Ovary (tissue), 7 donors: ENCODE measurements at regions not wholly inside any gene's neighbourhood (a gene's known extent, or its start where the extent isn't known, plus 50 kb on each side); places are given as distances from the start of the nearest gene placed in this dataset.
A peak's percentile ranks its signal among the peaks of the same experiment; 100 is the strongest.

ENCODE experiments used
- DNase-seq, 5 donors: peaks; one replicate each; pipeline ENCODE4 v3.0.0-alpha.2; 2019 to 2020
- H3K27ac ChIP-seq, 2 donors: fragments of 200-600 bp; one replicate each; pipeline versions ENCODE4 v1.5.1 to v1.8.0; 2019 to 2022
- H3K27me3 ChIP-seq: fragments of 200-600 bp; one replicate; pipeline ENCODE4 v1.8.0; 2022
- H3K36me3 ChIP-seq: fragments of 200-600 bp; sonication (generic); one replicate; pipeline ENCODE4 v1.5.1; 2019
- H3K4me1 ChIP-seq: one replicate; pipeline ENCODE4 v1.8.1; 2013; ENCODE audit warnings: mild to moderate bottlenecking, moderate library complexity; ENCODE audit not compliant: insufficient read depth
- H3K4me3 ChIP-seq: fragments of 200-600 bp; sonication (generic); one replicate; pipeline ENCODE4 v1.5.1; 2017
- H3K9me3 ChIP-seq, 2 donors: fragments of 200-600 bp in 1 of 2; sonication (generic) in 1 of 2; one replicate each; pipeline versions ENCODE4 v1.5.1 to v1.8.1; 2013 to 2019; ENCODE audit warnings: mild to moderate bottlenecking in 1 of 2, moderate library complexity in 1 of 2
- EP300 ChIP-seq: sonication (generic); formaldehyde crosslinking; IDR thresholded peaks from one replicate; pipeline ENCODE4 v1.6.1; 2017; ENCODE audit warnings: antibody characterized with exemption
- POLR2A ChIP-seq: fragments of 450-650 bp; IDR thresholded peaks from one replicate; pipeline ENCODE4 v1.6.1; 2017; ENCODE audit warnings: antibody characterized with exemption, mild to moderate bottlenecking, moderate library complexity
- WGBS, 3 donors: extraction: QIAGEN DNeasy Blood & Tissue Kit in 1 of 3; methylation state at CpG; one replicate each; pipeline versions ENCODE4 v1.1.5 to v1.1.7; 2013 to 2017; 5-methylcytosine and 5-hydroxymethylcytosine counted together
- intact Hi-C, 4 donors: fragments of 100-400 bp; cut with DNase I; formaldehyde crosslinking; loops; one replicate each; pipeline versions ENCODE4 v1.11.0 to v1.15.1; 2022 to 2023
- TF ChIP-seq, protein P1 (sequence below), 3 donors: fragments of 450-650 bp in 2 of 3; fragments of 200-600 bp in 1 of 3; IDR thresholded peaks; one replicate each; pipeline versions ENCODE4 v1.5.1 to v1.8.0; 2016 to 2022; ENCODE audit warnings: antibody characterized with exemption in 3 of 3, mild to moderate bottlenecking in 1 of 3
- donor health status: DM: no; HTN: no; CAD: no; lungs with moderate emphysema.
- donor health status: DM: no; HTN: no; CAD: no.
- donor health status: Bipolar disorder and iron deficiency.
- donor health status: DM: no; HTN: no; CAD: no.
- donor health status: DM: yes; HTN: yes; CAD: no.

DNA sequence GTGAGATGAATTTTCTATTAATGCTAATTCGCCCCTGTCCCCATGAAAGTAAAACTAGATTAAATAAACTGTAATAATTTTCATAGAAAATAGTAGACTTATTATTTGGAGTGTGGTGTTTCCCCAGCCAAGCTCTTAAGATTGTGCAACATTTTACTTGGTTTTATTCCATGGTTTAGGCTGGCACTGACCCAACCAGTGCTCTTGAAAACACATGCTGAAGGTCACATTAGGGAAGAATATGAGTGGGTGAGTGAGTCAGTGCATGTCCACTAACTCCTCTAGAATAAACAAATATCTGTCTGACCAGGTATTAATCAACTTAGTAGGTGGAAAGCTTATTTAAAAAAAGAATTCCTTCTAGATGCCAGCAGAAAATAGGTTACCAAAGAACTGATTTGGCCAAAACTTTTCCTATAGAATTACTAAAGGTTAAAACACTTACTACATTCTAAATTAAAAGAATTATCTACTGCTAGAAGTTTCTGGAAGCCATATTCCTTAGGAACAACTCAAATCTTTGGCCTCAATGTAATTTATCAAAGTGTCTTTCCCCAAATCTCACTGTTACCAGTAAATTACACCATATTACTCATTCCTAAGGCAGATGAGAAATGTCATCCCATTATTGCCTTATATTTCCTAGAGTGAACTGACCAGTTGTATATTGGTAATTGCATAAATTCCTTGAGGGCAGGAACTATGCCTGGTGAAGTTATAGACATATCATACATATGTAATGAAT lies 89.7 kb upstream of the RGS1 start:
- H3K36me3 ChIP-seq = no peaks in the 10 kb centered on the region
- TF ChIP-seq, protein P1, sequence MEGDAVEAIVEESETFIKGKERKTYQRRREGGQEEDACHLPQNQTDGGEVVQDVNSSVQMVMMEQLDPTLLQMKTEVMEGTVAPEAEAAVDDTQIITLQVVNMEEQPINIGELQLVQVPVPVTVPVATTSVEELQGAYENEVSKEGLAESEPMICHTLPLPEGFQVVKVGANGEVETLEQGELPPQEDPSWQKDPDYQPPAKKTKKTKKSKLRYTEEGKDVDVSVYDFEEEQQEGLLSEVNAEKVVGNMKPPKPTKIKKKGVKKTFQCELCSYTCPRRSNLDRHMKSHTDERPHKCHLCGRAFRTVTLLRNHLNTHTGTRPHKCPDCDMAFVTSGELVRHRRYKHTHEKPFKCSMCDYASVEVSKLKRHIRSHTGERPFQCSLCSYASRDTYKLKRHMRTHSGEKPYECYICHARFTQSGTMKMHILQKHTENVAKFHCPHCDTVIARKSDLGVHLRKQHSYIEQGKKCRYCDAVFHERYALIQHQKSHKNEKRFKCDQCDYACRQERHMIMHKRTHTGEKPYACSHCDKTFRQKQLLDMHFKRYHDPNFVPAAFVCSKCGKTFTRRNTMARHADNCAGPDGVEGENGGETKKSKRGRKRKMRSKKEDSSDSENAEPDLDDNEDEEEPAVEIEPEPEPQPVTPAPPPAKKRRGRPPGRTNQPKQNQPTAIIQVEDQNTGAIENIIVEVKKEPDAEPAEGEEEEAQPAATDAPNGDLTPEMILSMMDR (IDR thresholded peaks at IDR 0.05) = no peak
- TF ChIP-seq POLR2A (no peak), EP300 (no peak)
- no peaks in the 10 kb centered on the region for H3K9me3 ChIP-seq
- H3K27ac ChIP-seq = peak overlapping the region in 1 of 2 donors; percentile 34
- DNase-seq = peak; percentile 63 to 88 (median 72)
- H3K4me3 ChIP-seq = no peak overlapping the region
- intact Hi-C loops = no loop called here
- WGBS, 3 donors = 23 to 47% (median 30%) methylated on average over 1 of the region's 1 CpG
- H3K27me3 ChIP-seq = no peaks in the 10 kb centered on the region
- H3K4me1 ChIP-seq = no peaks in the 10 kb centered on the region

DNA sequence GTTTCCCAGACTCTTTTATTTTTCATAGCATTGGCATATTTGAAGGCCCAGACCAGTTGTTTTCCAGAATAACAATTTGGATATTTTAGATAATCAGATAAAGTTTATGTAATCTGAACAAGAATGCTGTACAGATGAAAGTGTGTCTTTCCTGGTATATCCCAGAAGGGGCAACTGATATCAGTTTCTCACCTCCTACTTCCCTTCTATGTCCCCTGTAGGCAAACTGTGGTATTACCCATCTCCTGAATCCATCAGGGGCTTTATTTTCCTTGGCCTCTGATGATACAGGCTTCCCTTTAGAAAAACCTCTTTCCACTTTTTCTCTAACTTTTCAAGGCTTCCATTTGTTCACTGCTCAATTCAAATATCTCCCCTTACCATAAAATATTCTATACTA lies 87.5 kb upstream of the RGS1 start:
- H3K9me3 ChIP-seq = no peaks in the 10 kb centered on the region
- no peak for DNase-seq
- TF ChIP-seq, protein P1 (IDR thresholded peaks at IDR 0.05) = no peak
- TF ChIP-seq EP300 (no peak), POLR2A (no peak)
- no peaks in the 10 kb centered on the region for H3K27me3 ChIP-seq
- intact Hi-C loops = no loop called here
- H3K4me3 ChIP-seq = no peak overlapping the region
- H3K36me3 ChIP-seq = no peaks in the 10 kb centered on the region
- no peaks in the 10 kb centered on the region for H3K4me1 ChIP-seq
- no peak overlapping the region for H3K27ac ChIP-seq

DNA sequence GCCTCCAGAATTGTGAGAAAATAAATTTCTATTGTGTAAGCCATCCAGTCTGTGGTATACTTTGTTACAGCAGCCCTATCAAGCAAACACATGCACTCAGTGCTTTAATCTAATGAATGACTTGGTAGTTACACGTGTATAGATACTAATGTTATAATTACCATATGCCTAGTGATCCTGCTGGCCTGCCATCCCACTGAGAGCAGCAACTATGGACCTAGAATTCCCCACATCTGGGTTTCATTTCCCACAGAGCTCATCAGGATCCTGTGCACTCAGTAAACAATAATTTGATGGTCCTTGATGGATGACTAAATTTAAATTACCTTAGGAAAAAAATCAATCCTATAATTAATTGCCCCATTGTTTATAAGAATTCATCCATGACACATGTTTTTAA lies 86.5 kb upstream of the RGS1 start:
- intact Hi-C loops = no loop called here

DNA sequence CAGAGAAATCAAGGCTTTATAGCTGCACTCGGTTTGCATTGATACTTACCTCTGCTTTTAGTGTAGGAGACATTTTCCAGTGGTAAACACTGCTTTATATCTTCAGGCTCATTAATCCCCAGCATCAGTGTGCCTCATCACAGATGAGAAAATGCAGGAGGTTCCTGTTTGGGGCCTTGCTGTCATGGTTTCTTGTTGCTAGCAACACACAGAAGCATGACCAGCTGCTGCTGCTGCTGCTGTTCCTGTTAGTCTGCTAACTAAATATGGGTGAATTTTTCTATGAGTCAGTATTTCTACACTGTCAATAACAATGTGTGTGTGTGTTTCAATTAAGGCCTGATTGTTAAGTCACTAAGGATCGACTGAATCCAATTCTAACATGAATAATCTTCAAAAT lies 85.8 kb upstream of the RGS1 start:
- WGBS, 3 donors = 15 to 22% (median 16%) methylated on average over 2 of the region's 2 CpGs
- intact Hi-C loops = no loop called here
- TF ChIP-seq EP300 = no peak
- TF ChIP-seq POLR2A = no peak
- TF ChIP-seq, protein P1 (IDR thresholded peaks at IDR 0.05) = no peak

More for the DNA sequence above, 86.5 kb upstream of the RGS1 start:
- H3K9me3 ChIP-seq = no peaks in the 10 kb centered on the region
- no peak for DNase-seq
- no peak overlapping the region for H3K4me3 ChIP-seq
- H3K4me1 ChIP-seq = no peaks in the 10 kb centered on the region
- no peak overlapping the region for H3K27ac ChIP-seq
- WGBS, 3 donors = 52 to 67% (median 61%) methylated on average over 1 of the region's 1 CpG
- no peaks in the 10 kb centered on the region for H3K36me3 ChIP-seq
- TF ChIP-seq, protein P1 (IDR thresholded peaks at IDR 0.05) = no peak
- TF ChIP-seq EP300 (no peak), POLR2A (no peak)
- H3K27me3 ChIP-seq = no peaks in the 10 kb centered on the region

More for the DNA sequence above, 85.8 kb upstream of the RGS1 start:
- H3K27ac ChIP-seq = peak overlapping the region in 1 of 2 donors; percentile 18
- DNase-seq = peak; percentile 21 to 71 (median 38)
- no peaks in the 10 kb centered on the region for H3K9me3 ChIP-seq
- H3K4me3 ChIP-seq = no peak overlapping the region
- no peaks in the 10 kb centered on the region for H3K27me3 ChIP-seq
- no peaks in the 10 kb centered on the region for H3K36me3 ChIP-seq
- no peaks in the 10 kb centered on the region for H3K4me1 ChIP-seq
